Cardiac septum (tissue), 1 donor: ENCODE measurements at regions not wholly inside any gene's neighbourhood (a gene's known extent, or its start where the extent isn't known, plus 50 kb on each side); places are given as distances from the start of the nearest gene placed in this dataset.
"Not testable (repeated sequence)": the region's sequence is repeated elsewhere in the genome, so short reads cannot be mapped to it uniquely, and the experiment has no call there.

Experiments
- DNase-seq: peaks from one replicate; pipeline ENCODE4 v3.0.0-alpha.2; 2020; ENCODE audit warnings: low spot score
- intact Hi-C: fragments of 100-400 bp; cut with DNase I; formaldehyde crosslinking; loops from one replicate; pipeline ENCODE4 v1.14.0; 2022
- donor health status: DM: no; HTN: no; CAD: no.

DNA sequence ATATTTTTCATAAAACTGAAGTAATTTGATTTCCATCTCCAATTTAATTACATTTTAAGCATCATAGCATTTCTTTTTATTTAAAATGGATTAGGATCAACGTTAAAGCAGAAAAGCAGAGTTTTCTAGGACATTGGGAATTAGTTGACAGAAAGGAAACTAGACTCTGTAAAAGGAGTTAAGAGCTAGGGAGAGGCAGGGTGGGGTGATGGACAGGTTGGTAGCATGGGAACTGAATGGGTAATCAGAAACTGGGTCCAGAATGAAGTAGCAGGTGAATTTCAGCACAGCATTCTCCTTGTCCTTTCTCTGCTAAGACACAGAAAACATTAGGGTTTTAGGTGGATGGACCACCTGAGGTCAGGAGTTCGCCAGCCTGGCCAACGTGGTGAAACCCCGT, 97.6 kb downstream of the ANAPC4 start:
- intact Hi-C loops = no loop called here
- no peak for DNase-seq

DNA sequence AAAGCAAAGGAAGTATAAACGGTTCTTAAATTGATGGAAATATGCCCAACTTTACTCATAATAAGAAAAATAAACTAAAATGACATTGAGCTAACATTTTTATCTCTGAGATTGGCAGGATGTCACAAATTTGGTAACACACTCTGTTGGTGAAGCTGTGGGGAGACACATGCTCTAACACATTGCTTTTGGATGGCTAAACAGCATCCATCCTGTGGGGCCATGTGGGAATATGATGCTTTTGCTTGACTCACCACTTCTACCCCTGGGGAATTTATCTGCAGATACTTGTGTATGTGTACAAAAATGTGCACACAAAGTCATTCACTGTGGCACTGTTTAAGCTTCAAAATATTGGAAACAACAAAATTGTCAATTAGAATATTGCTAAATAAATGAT, 100.2 kb downstream of the ANAPC4 start:
- intact Hi-C loops = no loop called here

GRCh38 chr4:25481648-25482047, 104.6 kb downstream of the ANAPC4 start:
- DNase-seq = no peak
- intact Hi-C loops = no loop called here

More for the DNA sequence above, 100.2 kb downstream of the ANAPC4 start:
- no peak for DNase-seq

- intact Hi-C loops = no loop called here
- no peak for DNase-seq
These were observed 107.2 kb downstream of the ANAPC4 start for GRCh38 chr4:25484243-25484721.

GRCh38 chr4:25485104-25485503, 108.0 kb downstream of the ANAPC4 start:
- intact Hi-C loops = no loop called here
- no peak for DNase-seq

DNA sequence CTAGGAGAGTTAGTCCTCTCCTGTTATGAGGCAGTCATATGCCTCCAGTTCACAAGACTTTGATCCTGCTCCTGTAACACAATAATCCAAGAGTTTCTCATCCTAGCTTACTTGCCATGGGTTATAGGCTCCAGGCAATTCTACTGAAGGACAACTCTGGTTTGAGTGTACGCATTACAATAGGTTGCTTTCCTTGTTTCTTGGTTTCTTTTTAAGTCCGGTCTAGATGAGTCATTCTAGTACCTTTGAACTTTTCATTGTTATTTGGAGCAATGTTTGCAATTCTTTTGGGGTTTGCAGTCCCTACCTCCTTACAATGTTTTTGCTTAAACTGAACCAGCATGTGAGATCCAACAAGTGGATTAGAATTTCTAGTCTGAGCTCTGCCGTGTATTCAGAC, 109.1 kb downstream of the ANAPC4 start:
- no peak for DNase-seq
- intact Hi-C loops = no loop called here

DNA sequence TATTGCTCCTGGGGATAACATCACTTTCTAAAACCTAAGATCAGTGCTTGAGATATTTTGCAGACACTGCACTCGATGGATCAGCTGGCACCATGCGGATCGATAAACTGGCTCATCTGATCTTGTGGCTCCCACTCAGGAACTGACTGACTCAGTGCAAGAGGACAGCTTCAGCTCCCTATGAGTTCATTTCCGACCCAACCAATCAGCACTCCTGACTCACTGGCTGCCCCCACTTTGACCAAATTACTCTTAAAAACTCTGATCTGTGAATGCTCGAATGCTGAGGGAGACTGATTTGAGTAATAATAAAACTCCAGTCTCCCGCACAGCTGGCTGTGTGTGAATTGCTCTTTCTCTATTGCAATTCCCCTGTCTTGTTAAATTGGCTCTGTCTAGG, 110.1 kb downstream of the ANAPC4 start:
- intact Hi-C loops = no loop called here
- no peak for DNase-seq

DNA sequence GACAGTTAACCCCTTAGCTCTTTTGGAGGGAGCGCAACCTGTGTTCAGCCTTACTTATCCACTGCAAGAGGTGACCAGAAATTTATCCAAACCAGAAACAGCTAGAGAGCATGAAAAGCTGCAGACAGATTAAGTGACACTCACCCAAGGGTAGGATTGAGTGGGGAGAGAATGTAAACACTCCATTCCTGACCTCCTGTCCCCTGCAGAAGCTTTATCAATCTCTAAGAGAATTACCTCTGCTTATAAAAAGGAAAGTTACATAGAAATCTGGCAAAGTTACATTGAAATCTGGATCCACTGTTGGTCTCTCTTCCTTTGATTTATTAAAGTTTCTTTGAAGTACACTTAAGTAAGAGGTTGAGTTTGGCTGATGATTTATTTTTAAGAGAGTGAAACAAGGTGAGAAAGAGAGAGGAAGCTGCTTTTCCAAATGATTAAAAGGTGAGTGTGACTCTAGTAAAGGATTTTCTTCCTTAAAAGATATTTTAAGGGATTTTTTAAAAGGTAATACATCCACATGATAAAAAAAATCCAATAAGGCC, 112.3 kb downstream of the ANAPC4 start:
- DNase-seq = no peak
- intact Hi-C loops = no loop called here

DNA sequence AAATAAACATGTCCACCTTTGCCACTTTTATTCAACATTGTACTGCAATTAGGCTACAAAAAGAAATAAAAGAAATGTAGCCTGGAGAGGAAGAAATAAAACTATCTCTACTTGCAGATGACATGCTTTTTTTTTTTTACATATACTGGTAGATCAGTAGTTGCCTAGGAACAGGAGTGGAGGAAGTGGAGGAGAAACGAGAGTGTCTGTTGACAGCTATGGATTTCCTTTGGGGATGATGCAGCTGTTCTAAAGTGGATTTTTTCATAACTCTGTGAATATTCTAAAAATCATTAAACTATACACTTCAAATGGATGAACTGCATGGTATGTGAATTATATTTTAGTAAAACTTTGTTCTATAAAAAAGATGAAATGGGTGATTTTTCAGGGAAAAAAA, 116.4 kb downstream of the ANAPC4 start:
- DNase-seq = no peak
- intact Hi-C loops = no loop called here

DNA sequence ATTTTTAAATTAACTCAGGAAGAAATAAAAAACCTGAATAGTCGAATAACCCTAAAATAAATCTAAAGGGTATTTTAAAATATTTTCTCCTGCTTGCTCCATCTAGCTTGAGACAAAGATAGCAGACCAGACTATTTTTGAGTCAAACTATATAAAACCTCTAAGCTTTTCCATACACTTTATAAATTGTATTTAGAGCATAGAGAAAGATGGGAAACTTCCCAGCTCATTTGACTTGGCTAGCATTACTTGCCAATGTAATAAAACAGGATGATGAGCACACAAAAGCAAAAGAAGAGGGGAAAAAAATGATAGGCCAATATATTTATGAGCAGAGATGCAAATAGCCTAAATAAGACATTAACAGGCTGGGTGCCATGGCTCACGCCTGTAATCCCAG, 117.1 kb downstream of the ANAPC4 start:
- intact Hi-C loops = no loop called here
- DNase-seq = no peak

GRCh38 chr4:25500626-25501316, 123.7 kb downstream of the ANAPC4 start:
- no peak for DNase-seq

DNA sequence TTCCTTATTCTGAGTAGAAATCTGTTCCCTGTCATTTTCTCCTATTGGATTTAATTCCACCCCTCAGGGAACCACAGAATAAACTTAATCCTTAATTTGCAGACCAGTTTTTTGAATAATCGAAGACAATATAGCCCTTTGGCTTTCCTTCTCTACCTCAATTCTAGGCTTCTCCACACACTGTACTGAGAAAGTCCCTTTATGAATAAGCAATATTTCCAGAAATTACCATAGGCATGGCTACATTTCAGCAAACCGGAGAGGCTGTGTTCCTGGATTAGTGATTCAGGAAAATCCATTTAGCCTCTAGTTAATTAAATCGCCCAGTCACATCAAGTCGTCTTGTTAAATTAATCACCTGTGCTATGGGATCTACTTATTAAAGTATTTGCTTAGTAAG, 125.1 kb downstream of the ANAPC4 start:
- DNase-seq = no peak
- intact Hi-C loops = no loop called here

More at GRCh38 chr4:25500626-25501316, 123.7 kb downstream of the ANAPC4 start:
- intact Hi-C loops = no loop called here

- intact Hi-C loops = no loop called here
- DNase-seq = no peak
These were observed 126.7 kb downstream of the ANAPC4 start for GRCh38 chr4:25503779-25504178.

DNA sequence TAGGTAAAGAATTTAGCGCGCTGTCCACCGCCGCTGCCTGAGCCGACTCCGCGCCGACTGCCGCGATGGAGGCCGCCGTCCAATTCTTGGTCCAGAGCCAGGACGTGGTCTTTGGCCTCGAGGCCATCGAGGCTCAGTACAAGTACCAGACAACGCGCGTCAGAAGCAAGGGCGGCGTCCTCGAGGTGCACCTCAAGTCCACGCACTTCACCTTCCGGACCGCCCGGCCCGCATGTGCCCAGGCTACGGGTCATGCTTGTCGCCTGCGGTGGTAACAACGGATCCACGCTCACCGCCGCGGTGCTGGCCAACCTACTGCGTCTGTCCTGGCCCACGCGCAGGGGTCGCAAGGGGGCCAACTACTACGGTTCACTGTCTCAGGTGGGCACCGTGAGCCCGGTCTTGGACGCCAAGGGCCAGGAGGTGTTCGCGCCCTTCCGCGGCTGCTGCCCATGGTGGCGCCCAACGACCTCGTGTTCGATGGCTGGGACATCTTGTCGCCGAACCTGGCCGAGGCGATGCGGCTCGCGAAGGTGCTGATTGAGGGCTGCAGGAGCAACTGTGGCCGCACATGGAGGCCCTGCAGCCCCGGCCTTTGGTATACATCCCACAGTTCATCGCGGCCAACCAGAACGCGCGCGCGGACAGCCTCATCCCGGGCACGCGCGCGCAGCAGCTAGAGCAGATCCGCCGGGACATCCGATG, 128.0 kb downstream of the ANAPC4 start:
- DNase-seq = no peak
- intact Hi-C loops = no loop called here

- intact Hi-C loops = no loop called here
- DNase-seq = no peak
These were observed 128.6 kb downstream of the ANAPC4 start for GRCh38 chr4:25505637-25505991.

GRCh38 chr4:25506032-25506571, 129.0 kb downstream of the ANAPC4 start:
- intact Hi-C loops = no loop called here
- DNase-seq = no peak

GRCh38 chr4:25509646-25510045, 132.6 kb downstream of the ANAPC4 start:
- no peak for DNase-seq
- intact Hi-C loops = no loop called here

DNA sequence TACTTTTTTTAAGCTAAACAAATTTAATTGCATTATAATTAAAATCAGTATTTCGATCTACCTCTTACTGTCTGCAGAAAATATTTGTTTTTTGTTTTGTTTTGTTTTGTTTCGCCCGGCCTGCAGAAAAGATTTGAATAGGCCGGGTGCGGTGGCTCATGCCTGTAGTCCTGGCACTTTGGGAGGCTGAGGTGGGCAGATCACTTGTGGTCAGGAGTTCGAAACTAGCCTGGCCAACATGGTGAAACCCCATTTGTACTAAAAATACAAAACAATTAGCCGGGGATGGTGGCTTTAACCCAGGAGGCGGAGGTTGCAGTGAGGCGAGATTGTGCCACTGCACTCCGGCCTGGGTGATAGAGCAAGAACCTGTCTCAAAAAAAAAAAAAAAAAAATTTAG, 134.8 kb downstream of the ANAPC4 start:
- DNase-seq, intact Hi-C loops: not testable (repeated sequence)

DNA sequence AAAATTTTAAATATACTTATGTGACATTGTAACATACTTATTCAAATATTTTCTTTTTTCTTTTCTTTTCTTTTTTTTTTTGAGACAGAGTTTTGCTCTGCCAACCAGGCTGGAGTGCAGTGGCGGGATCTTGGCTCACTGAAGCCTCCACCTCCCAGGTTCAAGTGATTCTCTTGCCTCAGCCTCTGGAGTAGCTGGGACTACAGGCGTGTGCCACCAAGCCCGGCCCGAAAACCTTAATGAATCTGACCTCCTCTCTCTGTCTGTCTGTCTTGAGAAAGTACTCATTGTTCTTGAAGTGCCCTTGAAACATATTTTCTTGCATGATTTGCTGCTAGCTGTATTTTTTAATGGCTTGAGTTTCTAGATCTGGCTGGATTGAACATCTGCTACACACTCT, 136.8 kb downstream of the ANAPC4 start:
- intact Hi-C loops = no loop called here
- DNase-seq = no peak

DNA sequence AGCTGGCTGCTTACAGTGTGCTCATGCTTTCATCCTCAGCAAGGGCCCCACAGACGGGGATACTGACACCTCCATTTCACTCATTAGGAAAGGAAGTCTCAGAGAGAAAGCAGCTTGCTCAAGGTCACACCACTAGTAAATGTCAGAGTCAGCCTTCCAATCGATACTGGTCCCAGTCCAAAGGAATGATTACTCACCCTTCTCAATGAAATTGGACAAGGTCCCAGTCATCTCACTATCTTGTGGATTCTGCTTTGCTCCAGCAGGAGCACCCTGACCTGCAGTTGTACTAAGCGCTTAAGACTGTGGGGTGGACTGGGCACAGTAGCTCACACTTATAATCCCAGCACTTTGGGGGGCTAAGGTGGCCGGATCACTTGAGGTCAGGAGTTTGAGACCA, 132.2 kb upstream of the SLC34A2 start:
- DNase-seq = no peak
- intact Hi-C loops = no loop called here

GRCh38 chr4:25524663-25525062, 131.0 kb upstream of the SLC34A2 start:
- intact Hi-C loops = no loop called here
- DNase-seq = no peak
